ENCODE measurements at regions not wholly inside any gene's neighbourhood (a gene's known extent, or its start where the extent isn't known, plus 50 kb on each side); places are given as distances from the start of the nearest gene placed in this dataset.
"Not testable (repeated sequence)": the region's sequence is repeated elsewhere in the genome, so short reads cannot be mapped to it uniquely, and the experiment has no call there.

- Histone ChIP-seq H3K9ac (ENCODE audit: low read length in 3 of 3) (no peak overlapping the region), H3K36me3 (ENCODE audit: control insufficient read depth in 2 of 3, insufficient read depth in 3 of 3, low read length in 3 of 3) (no peaks in the 10 kb centered on the region), H3K4me1 (ENCODE audit: control insufficient read depth in 2 of 3, insufficient read depth in 2 of 3, low read depth in 1 of 3, low read length in 3 of 3) (no peaks in the 10 kb centered on the region), H3K27ac (ENCODE audit: low read depth in 2 of 2, low read length in 2 of 2) (no peak overlapping the region), H3K27me3 (ENCODE audit: control insufficient read depth, insufficient read depth, low read length) (no peaks in the 10 kb centered on the region), H3K4me3 (ENCODE audit: low read length in 3 of 3) (no peak overlapping the region), H3K9me3 (ENCODE audit: control insufficient read depth in 2 of 3, insufficient read depth in 1 of 3, low read length in 3 of 3) (no peaks in the 10 kb centered on the region)
- peak in 1 of 5 donors; percentile 49 for DNase-seq
- no peak for FAIRE-seq
- no peak for TF ChIP-seq CTCF (IDR thresholded peaks at IDR 0.05; ENCODE audit: borderline replicate concordance, extremely low read depth, insufficient read depth)
- intact Hi-C loops (cut with DNase I), result no loop called here
Observed at GRCh38 chr1:172851077-172851476, 192.2 kb downstream of the FASLG start.

DNA sequence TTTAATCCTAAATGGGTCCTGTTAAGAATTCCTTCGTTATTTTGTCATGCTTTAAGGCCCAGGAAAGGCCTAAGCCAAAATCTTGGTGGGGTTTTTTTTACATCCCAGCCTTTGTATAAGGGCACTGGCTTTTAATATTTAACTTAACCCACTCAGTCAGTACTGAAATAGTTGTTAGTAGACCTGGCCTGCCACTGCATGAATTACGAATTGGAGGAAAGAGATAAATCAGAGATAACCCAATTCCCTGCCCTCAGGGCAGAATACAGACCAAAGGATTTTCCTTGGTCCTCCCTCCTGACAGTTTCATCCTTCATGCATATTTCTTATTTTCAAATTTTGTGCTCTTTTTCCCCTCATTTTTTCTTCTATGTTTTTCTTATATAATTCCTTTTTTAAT, 193.0 kb downstream of the FASLG start:
- FAIRE-seq (no peak), DNase-seq (peak in 2 of 5 donors; percentile 29 to 33)
- Histone ChIP-seq H3K4me1 (ENCODE audit: control insufficient read depth in 2 of 3, insufficient read depth in 2 of 3, low read depth in 1 of 3, low read length in 3 of 3) (no peaks in the 10 kb centered on the region), H3K27me3 (ENCODE audit: control insufficient read depth, insufficient read depth, low read length) (no peaks in the 10 kb centered on the region), H3K27ac (ENCODE audit: low read depth in 2 of 2, low read length in 2 of 2) (no peak overlapping the region), H3K36me3 (ENCODE audit: control insufficient read depth in 2 of 3, insufficient read depth in 3 of 3, low read length in 3 of 3) (no peaks in the 10 kb centered on the region), H3K9me3 (ENCODE audit: control insufficient read depth in 2 of 3, insufficient read depth in 1 of 3, low read length in 3 of 3) (no peaks in the 10 kb centered on the region), H3K9ac (ENCODE audit: low read length in 3 of 3) (no peak overlapping the region), H3K4me3 (ENCODE audit: low read length in 3 of 3) (no peak overlapping the region)
- intact Hi-C loops (cut with DNase I), result no loop called here
- TF ChIP-seq CTCF (IDR thresholded peaks at IDR 0.05; ENCODE audit: borderline replicate concordance, extremely low read depth, insufficient read depth), result no peak

- intact Hi-C loops (cut with DNase I); H3K27me3 ChIP-seq (ENCODE audit: control insufficient read depth, insufficient read depth, low read length); H3K36me3 ChIP-seq (ENCODE audit: control insufficient read depth in 2 of 3, insufficient read depth in 3 of 3, low read length in 3 of 3); H3K9ac ChIP-seq (ENCODE audit: low read length in 3 of 3); H3K4me3 ChIP-seq (ENCODE audit: low read length in 3 of 3); H3K4me1 ChIP-seq (ENCODE audit: control insufficient read depth in 2 of 3, insufficient read depth in 2 of 3, low read depth in 1 of 3, low read length in 3 of 3); H3K9me3 ChIP-seq (ENCODE audit: control insufficient read depth in 2 of 3, insufficient read depth in 1 of 3, low read length in 3 of 3); H3K27ac ChIP-seq (ENCODE audit: low read depth in 2 of 2, low read length in 2 of 2); FAIRE-seq: not testable (repeated sequence)
- peak in 4 of 5 donors; percentile 23 to 47 (median 31) for DNase-seq
Observed at GRCh38 chr1:172855983-172856382, 194.8 kb downstream of the TNFSF18 start.

- TF ChIP-seq CTCF (IDR thresholded peaks at IDR 0.05; ENCODE audit: borderline replicate concordance, extremely low read depth, insufficient read depth), result no peak
- Histone ChIP-seq H3K27ac (ENCODE audit: low read depth in 2 of 2, low read length in 2 of 2) (no peak overlapping the region), H3K9me3 (ENCODE audit: control insufficient read depth in 2 of 3, insufficient read depth in 1 of 3, low read length in 3 of 3) (no peaks in the 10 kb centered on the region), H3K36me3 (ENCODE audit: control insufficient read depth in 2 of 3, insufficient read depth in 3 of 3, low read length in 3 of 3) (no peaks in the 10 kb centered on the region), H3K27me3 (ENCODE audit: control insufficient read depth, insufficient read depth, low read length) (no peaks in the 10 kb centered on the region), H3K4me1 (ENCODE audit: control insufficient read depth in 2 of 3, insufficient read depth in 2 of 3, low read depth in 1 of 3, low read length in 3 of 3) (no peaks in the 10 kb centered on the region), H3K4me3 (ENCODE audit: low read length in 3 of 3) (no peak overlapping the region), H3K9ac (ENCODE audit: low read length in 3 of 3) (no peak overlapping the region)
- DNase-seq (no peak), FAIRE-seq (no peak)
- intact Hi-C loops (cut with DNase I), result no loop called here
Observed at GRCh38 chr1:172863031-172863430, 187.7 kb downstream of the TNFSF18 start.
